ENCODE measurements at regions not wholly inside any gene's neighbourhood (a gene's known extent, or its start where the extent isn't known, plus 50 kb on each side); places are given as distances from the start of the nearest gene placed in this dataset.

- TF ChIP-seq, protein P1, sequence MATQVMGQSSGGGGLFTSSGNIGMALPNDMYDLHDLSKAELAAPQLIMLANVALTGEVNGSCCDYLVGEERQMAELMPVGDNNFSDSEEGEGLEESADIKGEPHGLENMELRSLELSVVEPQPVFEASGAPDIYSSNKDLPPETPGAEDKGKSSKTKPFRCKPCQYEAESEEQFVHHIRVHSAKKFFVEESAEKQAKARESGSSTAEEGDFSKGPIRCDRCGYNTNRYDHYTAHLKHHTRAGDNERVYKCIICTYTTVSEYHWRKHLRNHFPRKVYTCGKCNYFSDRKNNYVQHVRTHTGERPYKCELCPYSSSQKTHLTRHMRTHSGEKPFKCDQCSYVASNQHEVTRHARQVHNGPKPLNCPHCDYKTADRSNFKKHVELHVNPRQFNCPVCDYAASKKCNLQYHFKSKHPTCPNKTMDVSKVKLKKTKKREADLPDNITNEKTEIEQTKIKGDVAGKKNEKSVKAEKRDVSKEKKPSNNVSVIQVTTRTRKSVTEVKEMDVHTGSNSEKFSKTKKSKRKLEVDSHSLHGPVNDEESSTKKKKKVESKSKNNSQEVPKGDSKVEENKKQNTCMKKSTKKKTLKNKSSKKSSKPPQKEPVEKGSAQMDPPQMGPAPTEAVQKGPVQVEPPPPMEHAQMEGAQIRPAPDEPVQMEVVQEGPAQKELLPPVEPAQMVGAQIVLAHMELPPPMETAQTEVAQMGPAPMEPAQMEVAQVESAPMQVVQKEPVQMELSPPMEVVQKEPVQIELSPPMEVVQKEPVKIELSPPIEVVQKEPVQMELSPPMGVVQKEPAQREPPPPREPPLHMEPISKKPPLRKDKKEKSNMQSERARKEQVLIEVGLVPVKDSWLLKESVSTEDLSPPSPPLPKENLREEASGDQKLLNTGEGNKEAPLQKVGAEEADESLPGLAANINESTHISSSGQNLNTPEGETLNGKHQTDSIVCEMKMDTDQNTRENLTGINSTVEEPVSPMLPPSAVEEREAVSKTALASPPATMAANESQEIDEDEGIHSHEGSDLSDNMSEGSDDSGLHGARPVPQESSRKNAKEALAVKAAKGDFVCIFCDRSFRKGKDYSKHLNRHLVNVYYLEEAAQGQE (IDR thresholded peaks at IDR 0.05), result no peak
- TF ChIP-seq, protein P2, sequence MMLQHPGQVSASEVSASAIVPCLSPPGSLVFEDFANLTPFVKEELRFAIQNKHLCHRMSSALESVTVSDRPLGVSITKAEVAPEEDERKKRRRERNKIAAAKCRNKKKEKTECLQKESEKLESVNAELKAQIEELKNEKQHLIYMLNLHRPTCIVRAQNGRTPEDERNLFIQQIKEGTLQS (IDR thresholded peaks at IDR 0.05), result no peak
- no peak for TF ChIP-seq SP1 (IDR thresholded peaks at IDR 0.05)
- no peak for TF ChIP-seq EGR1 (IDR thresholded peaks at IDR 0.05; ENCODE audit: low read depth in 2 of 2)
- TF ChIP-seq YY1 (IDR thresholded peaks at IDR 0.05), result no peak
Measured at GRCh38 chr10:2575460-2575859, 491.9 kb upstream of the PFKP start (continued).

- H3K9ac ChIP-seq (ENCODE audit: low read depth in 1 of 2, low read length in 2 of 2), result no peak overlapping the region
- no peaks in the 10 kb centered on the region for H3K9me3 ChIP-seq (ENCODE audit: control insufficient read depth in 4 of 4, low read length in 3 of 4)
- no peaks in the 10 kb centered on the region for H3K4me1 ChIP-seq (ENCODE audit: control insufficient read depth in 4 of 4, insufficient read depth in 4 of 4, low read length in 3 of 4)
- H3K4me3 ChIP-seq (ENCODE audit: low read depth in 1 of 3, low read length in 3 of 3), result no peak overlapping the region
- no peak overlapping the region for H3K27ac ChIP-seq (ENCODE audit: low read depth in 1 of 2, low read length in 2 of 2)
- no peak for DNase-seq (ENCODE audit: low spot score)
- TF ChIP-seq, protein P2 (IDR thresholded peaks at IDR 0.05), result no peak
- TF ChIP-seq FOXA2 (IDR thresholded peaks at IDR 0.05), result no peak
- no peak for TF ChIP-seq GABPA (IDR thresholded peaks at IDR 0.05 in 1 of 2, conservative IDR thresholded peaks at IDR 0.05 in 1 of 2)
- no peak for TF ChIP-seq HNF4A (conservative IDR thresholded peaks at IDR 0.05)
- TF ChIP-seq, protein P1 (IDR thresholded peaks at IDR 0.05), result no peak
- no peak for TF ChIP-seq EGR1 (IDR thresholded peaks at IDR 0.05; ENCODE audit: low read depth in 2 of 2)
- no peak for TF ChIP-seq JUND (IDR thresholded peaks at IDR 0.05)
- TF ChIP-seq NR2F2 (IDR thresholded peaks at IDR 0.05), result no peak
- no peak for TF ChIP-seq SP1 (IDR thresholded peaks at IDR 0.05)
- no peak for TF ChIP-seq HNF4G (IDR thresholded peaks at IDR 0.05)
- TF ChIP-seq CTCF (IDR thresholded peaks at IDR 0.05; ENCODE audit: low read depth, low read length, missing input control), result no peak
- no peak for TF ChIP-seq FOXA1 (IDR thresholded peaks at IDR 0.05)
- TF ChIP-seq RXRA (IDR thresholded peaks at IDR 0.05), result no peak
- TF ChIP-seq MAX (IDR thresholded peaks at IDR 0.05), result no peak
- TF ChIP-seq ZBTB33 (IDR thresholded peaks at IDR 0.05), result no peak
- peaks cover 0 to 4% (median 0%) of the 10 kb centered on the region in 4 donors for H3K27me3 ChIP-seq (ENCODE audit: control insufficient read depth in 4 of 4, insufficient read depth in 4 of 4, low read length in 3 of 4)
- 76% methylated on average over 1 of the region's 1 CpG for WGBS
- H3K36me3 ChIP-seq (ENCODE audit: control insufficient read depth in 4 of 4, insufficient read depth in 3 of 4, low read depth in 1 of 4, low read length in 3 of 4), result no peaks in the 10 kb centered on the region
Measured at GRCh38 chr10:2572611-2573010, 494.7 kb upstream of the PFKP start.
